C4-2B (cell line): ENCODE measurements at regions not wholly inside any gene's neighbourhood (a gene's known extent, or its start where the extent isn't known, plus 50 kb on each side); places are given as distances from the start of the nearest gene placed in this dataset.

ENCODE experiments used
- ZFX ChIP-seq: fragments of 450-650 bp; IDR thresholded peaks from 2 replicates; pipeline ENCODE4 v1.6.1; 2017
- TF ChIP-seq, protein P1 (sequence below): fragments of 450-650 bp; conservative IDR thresholded peaks from 2 replicates; pipeline ENCODE4 v1.5.1; 2017; ENCODE audit warnings: mild to moderate bottlenecking

DNA sequence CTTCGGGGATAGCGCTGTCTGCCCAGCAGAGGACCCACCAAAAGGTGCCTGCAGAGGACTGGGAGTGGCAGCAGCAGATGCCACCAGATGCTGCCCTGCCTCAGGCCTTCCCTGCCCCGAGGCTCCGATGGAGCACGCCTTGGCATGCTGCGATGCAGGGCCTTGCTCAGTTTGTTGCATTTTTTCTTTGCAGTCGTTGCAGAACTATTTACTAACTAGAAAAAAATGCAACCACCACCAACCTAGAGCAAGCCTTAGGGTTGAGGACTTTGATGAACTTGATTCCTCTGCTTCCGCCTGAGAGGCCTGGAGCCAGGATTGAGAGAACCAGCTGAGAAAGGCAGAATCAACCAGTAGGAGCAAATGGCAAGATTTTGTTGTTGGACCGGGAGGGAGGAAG, 585.6 kb upstream of the MKI67 start:
- TF ChIP-seq, protein P1, sequence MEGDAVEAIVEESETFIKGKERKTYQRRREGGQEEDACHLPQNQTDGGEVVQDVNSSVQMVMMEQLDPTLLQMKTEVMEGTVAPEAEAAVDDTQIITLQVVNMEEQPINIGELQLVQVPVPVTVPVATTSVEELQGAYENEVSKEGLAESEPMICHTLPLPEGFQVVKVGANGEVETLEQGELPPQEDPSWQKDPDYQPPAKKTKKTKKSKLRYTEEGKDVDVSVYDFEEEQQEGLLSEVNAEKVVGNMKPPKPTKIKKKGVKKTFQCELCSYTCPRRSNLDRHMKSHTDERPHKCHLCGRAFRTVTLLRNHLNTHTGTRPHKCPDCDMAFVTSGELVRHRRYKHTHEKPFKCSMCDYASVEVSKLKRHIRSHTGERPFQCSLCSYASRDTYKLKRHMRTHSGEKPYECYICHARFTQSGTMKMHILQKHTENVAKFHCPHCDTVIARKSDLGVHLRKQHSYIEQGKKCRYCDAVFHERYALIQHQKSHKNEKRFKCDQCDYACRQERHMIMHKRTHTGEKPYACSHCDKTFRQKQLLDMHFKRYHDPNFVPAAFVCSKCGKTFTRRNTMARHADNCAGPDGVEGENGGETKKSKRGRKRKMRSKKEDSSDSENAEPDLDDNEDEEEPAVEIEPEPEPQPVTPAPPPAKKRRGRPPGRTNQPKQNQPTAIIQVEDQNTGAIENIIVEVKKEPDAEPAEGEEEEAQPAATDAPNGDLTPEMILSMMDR = no peak
- no peak for TF ChIP-seq ZFX
